GM23248 (cell line): ENCODE measurements at regions not wholly inside any gene's neighbourhood (a gene's known extent, or its start where the extent isn't known, plus 50 kb on each side); places are given as distances from the start of the nearest gene placed in this dataset.

ENCODE experiments used
- EZH2 ChIP-seq: fragments of 200-600 bp; sonication (generic); IDR thresholded peaks from 2 replicates; pipeline ENCODE4 v1.6.1; 2018; ENCODE audit warnings: antibody characterized with exemption, mild to moderate bottlenecking; ENCODE audit not compliant: insufficient read depth, poor library complexity, severe bottlenecking
- EZH2phosphoT487 ChIP-seq: fragments of 200-600 bp; sonication (generic); IDR thresholded peaks from 2 replicates; pipeline ENCODE4 v1.6.1; 2018; ENCODE audit warnings: antibody characterized with exemption, moderate library complexity, mild to moderate bottlenecking, low read depth; ENCODE audit not compliant: insufficient read depth

DNA sequence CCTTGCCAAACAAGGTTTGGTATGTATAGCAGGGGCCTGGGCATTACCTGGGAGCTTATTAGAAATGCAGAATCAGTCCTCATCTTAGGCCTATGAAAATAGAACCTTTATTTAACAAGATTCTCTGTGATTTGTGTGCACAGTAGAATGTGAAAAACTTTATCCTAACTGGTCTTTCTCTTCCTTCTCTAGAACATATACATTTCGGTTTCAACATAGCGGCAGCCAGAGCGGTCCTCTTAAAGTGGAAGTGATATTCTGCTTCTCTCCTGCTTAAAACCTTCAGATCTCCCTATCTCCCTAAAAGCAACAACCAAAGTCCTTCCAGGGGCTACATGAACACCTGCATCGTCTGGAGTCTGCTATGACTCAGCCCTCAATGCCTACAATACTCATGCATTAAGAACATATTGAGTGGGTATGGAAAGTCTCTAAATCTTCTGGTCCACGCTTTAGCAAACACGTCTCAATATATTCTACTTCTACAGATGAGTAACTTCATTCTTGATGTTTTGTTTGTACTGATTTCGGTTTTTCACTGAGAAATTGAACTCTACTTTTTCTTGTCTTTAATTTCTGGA is 84.5 kb downstream of the SPRY2 start:
- TF ChIP-seq EZH2 (no peak), EZH2phosphoT487 (no peak)
